Liver (tissue), 3 donors: ENCODE measurements at regions not wholly inside any gene's neighbourhood (a gene's known extent, or its start where the extent isn't known, plus 50 kb on each side); places are given as distances from the start of the nearest gene placed in this dataset.

Source experiments
- MAX ChIP-seq: IDR thresholded peaks from 2 replicates; pipeline ENCODE4 v1.6.1; 2016; ENCODE audit warnings: antibody characterized with exemption
- REST ChIP-seq: IDR thresholded peaks from 2 replicates; pipeline ENCODE4 v1.6.1; 2016; ENCODE audit warnings: antibody characterized with exemption, mild to moderate bottlenecking
- TAF1 ChIP-seq: conservative IDR thresholded peaks from 2 replicates; pipeline ENCODE4 v1.6.1; 2016; ENCODE audit warnings: antibody characterized with exemption, mild to moderate bottlenecking
- YY1 ChIP-seq: IDR thresholded peaks from 2 replicates; pipeline ENCODE4 v1.6.1; 2016; ENCODE audit warnings: antibody characterized with exemption, mild to moderate bottlenecking
- TF ChIP-seq, protein P1 (sequence below): fragments of 150-350 bp; IDR thresholded peaks from 2 replicates; pipeline ENCODE4 v1.5.1; 2017; ENCODE audit warnings: improper control_type of control experiment, low read depth, low read length; ENCODE audit not compliant: missing input control
- donor health status: healthy.
- donor health status: healthy.

GRCh38 chr3:194990454-194991337 lies 280.3 kb downstream of the XXYLT1 start:
- TF ChIP-seq TAF1 (no peak), REST (no peak), YY1 (no peak), MAX (no peak)
- TF ChIP-seq, protein P1, sequence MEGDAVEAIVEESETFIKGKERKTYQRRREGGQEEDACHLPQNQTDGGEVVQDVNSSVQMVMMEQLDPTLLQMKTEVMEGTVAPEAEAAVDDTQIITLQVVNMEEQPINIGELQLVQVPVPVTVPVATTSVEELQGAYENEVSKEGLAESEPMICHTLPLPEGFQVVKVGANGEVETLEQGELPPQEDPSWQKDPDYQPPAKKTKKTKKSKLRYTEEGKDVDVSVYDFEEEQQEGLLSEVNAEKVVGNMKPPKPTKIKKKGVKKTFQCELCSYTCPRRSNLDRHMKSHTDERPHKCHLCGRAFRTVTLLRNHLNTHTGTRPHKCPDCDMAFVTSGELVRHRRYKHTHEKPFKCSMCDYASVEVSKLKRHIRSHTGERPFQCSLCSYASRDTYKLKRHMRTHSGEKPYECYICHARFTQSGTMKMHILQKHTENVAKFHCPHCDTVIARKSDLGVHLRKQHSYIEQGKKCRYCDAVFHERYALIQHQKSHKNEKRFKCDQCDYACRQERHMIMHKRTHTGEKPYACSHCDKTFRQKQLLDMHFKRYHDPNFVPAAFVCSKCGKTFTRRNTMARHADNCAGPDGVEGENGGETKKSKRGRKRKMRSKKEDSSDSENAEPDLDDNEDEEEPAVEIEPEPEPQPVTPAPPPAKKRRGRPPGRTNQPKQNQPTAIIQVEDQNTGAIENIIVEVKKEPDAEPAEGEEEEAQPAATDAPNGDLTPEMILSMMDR = no peak
